H1 (cell line): ENCODE measurements at regions not wholly inside any gene's neighbourhood (a gene's known extent, or its start where the extent isn't known, plus 50 kb on each side); places are given as distances from the start of the nearest gene placed in this dataset.

ENCODE experiments used
- BACH1 ChIP-seq: IDR thresholded peaks from 2 replicates; pipeline ENCODE4 v1.6.1; 2012; ENCODE audit warnings: low read length, improper control_type of control experiment
- TEAD4 ChIP-seq: IDR thresholded peaks from 2 replicates; pipeline ENCODE4 v1.6.1; 2012; ENCODE audit warnings: low read depth, low read length, inconsistent platforms, mixed read lengths

DNA sequence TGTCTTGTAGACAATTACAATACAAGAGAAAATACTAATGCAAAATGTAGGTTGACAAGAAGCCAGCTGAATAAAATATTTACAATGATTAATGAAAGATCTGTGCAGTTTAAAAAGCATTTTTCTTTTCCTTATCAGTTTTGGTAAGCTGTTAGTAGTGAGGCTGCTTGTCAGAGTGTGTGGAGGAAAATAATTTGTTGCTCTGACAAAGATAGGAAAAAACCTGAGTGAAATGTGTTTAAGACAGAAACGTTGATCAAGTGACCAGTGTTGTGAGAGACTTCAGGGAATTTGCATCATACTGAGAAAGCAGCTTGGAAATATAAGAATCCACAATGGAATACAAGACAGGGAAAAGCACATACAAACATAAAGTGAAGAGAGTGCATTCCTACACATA lies 360.3 kb upstream of the CDH18 start (continued):
- no peak for TF ChIP-seq TEAD4
- TF ChIP-seq BACH1: no peak
